ENCODE measurements at regions not wholly inside any gene's neighbourhood (a gene's known extent, or its start where the extent isn't known, plus 50 kb on each side); places are given as distances from the start of the nearest gene placed in this dataset.
"Not testable (repeated sequence)": the region's sequence is repeated elsewhere in the genome, so short reads cannot be mapped to it uniquely, and the experiment has no call there.

DNA sequence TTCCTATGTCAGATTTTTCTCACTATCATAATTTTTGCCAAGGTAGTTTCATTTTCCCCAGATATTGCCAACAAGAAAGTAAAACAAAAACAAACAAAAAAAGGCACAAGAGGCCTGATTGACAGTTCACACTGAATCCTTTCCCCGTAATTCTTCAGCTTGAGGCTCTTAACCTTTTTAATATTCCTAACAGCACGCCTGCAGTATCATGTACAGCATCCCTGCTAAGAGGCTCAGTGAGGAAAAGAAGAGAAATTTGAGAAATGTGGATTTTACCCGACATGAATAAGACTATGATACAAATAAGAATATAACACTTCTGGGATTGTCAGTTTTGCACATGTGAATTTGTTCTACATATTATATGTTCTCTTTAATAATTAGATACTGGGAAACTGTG lies 182.4 kb upstream of the CDK1 start:
- Mint-ChIP-seq H3K9me3 (peaks cover 0 to 4% (median 0%) of the 10 kb centered on the region in 7 donors), H3K36me3 (no peaks in the 10 kb centered on the region), H3K4me1 (peaks cover 2 to 5% (median 3%) of the 10 kb centered on the region in 3 donors), H3K27me3 (peaks cover 0 to 4% (median 0%) of the 10 kb centered on the region in 3 donors), H3K27ac (no peak overlapping the region), H3K4me3 (no peak overlapping the region)
- ATAC-seq (ENCODE audit: low read depth in 2 of 2) (no peak), DNase-seq (no peak)

DNA sequence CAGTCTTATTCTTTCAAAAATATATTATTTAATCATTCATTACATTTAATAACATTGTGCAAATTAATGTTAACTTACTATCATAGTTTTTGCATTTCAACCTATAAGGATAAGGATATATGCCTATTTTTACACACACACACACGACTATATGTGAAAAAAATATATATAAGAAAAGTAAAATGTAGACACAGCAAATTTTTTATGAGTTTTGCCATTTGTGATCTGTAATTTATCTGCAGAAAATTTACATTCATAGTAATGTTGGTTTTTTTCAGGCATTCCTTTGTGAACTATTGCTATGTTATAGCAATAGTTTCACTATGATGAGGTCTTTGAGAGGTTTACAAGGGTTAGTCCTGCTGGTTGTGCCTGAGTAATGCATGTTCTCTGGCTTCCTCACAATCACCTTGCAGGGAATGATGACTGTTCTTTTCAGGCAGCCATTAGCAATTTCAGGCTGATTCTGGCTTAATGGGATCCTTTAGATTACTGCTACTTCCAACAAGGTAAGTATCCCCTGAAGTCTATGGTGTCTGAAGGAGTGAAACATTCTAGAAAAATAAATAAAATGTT lies 183.7 kb upstream of the CDK1 start:
- Mint-ChIP-seq H3K4me3 (no peak overlapping the region), H3K9me3 (peaks cover 0 to 4% (median 0%) of the 10 kb centered on the region in 7 donors), H3K27ac (no peak overlapping the region), H3K27me3 (peaks cover 0 to 4% (median 0%) of the 10 kb centered on the region in 3 donors), H3K4me1 (peaks cover 2 to 5% (median 3%) of the 10 kb centered on the region in 3 donors), H3K36me3 (no peaks in the 10 kb centered on the region)
- DNase-seq (no peak), ATAC-seq (ENCODE audit: low read depth in 2 of 2) (no peak)

DNA sequence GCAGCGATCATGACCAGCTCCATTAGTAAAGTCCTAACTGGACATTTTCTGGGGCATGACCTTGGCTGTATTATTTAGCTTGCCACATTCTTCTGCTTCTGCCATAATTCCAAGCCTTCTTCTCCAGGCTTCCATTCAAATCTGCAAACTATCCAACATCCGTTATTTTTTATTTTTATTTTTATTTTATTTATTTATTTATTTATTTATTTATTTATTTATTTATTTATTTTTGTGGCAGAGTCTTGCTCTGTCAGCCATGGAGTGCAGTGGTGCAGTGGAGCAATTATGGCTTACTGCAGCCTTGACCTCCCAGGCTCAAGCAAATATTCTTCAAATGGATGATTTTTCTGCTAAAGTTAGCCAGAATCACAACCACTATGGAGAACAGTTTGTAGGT lies 187.2 kb upstream of the CDK1 start:
- no peaks in the 10 kb centered on the region for H3K36me3 Mint-ChIP-seq
- H3K4me1 Mint-ChIP-seq = peaks cover 2 to 5% (median 3%) of the 10 kb centered on the region in 3 donors
- H3K27me3 Mint-ChIP-seq = peaks cover 0 to 4% (median 0%) of the 10 kb centered on the region in 3 donors
- DNase-seq (no peak), ATAC-seq (ENCODE audit: low read depth in 2 of 2) (no peak)
- H3K4me3 Mint-ChIP-seq = no peak overlapping the region
- no peak overlapping the region for H3K27ac Mint-ChIP-seq
- peaks cover 0 to 4% (median 0%) of the 10 kb centered on the region in 7 donors for H3K9me3 Mint-ChIP-seq

DNA sequence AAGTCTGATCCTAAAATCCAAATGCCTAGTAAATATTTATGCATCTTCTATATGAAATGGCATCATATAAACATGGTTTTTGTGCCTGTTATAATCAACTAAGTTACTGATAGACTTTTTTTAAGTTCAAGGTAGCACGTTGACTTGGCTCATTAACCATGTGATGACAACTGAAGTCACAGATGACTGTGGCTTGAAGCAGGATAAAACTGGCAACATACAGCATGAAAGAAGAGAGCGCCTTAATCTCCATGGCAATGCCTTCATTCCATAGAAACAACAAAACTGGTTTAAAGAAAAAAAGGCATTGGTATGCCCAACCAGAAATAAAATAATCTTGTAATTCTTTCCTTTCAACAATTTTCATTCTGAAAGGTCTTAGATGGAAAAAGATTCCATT lies 188.9 kb upstream of the CDK1 start:
- Mint-ChIP-seq H3K4me3 (no peak overlapping the region), H3K36me3 (no peaks in the 10 kb centered on the region), H3K9me3 (peaks cover 0 to 4% (median 0%) of the 10 kb centered on the region in 7 donors), H3K27ac (no peak overlapping the region), H3K4me1 (peaks cover 2 to 5% (median 3%) of the 10 kb centered on the region in 3 donors), H3K27me3 (peaks cover 0 to 4% (median 0%) of the 10 kb centered on the region in 3 donors)
- ATAC-seq (ENCODE audit: low read depth in 2 of 2) (no peak), DNase-seq (no peak)

DNA sequence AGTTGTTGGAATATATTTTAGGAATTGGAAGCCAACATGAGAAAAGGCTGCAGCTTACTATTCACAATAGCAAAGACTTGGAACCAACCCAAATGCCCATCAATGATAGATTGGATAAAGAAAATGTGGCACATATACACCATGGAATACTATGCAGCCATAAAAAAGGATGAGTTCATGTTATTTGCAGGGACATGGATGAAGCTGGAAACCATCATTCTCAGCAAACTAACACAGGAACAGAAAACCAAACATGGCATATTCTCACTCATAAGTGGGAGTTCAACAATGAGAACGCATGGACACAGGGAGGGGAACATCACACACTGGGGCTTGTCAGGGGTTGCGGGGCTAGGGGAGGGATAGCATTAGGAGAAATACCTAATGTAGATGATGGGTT lies 192.1 kb upstream of the ANK3 start:
- ATAC-seq (ENCODE audit: low read depth in 2 of 2); H3K4me1 Mint-ChIP-seq; H3K27ac Mint-ChIP-seq; H3K4me3 Mint-ChIP-seq; DNase-seq; H3K27me3 Mint-ChIP-seq: not testable (repeated sequence)
- H3K36me3 Mint-ChIP-seq = peaks cover 9 to 14% of the 10 kb centered on the region in 2 donors
- peaks cover 0 to 13% (median 3%) of the 10 kb centered on the region in 7 donors for H3K9me3 Mint-ChIP-seq

- DNase-seq (no peak), ATAC-seq (ENCODE audit: low read depth in 2 of 2) (no peak)
- Mint-ChIP-seq H3K9me3 (peaks cover 0 to 13% (median 3%) of the 10 kb centered on the region in 7 donors), H3K27ac (no peak overlapping the region), H3K4me1 (peaks cover 0 to 8% (median 8%) of the 10 kb centered on the region in 3 donors), H3K4me3 (no peak overlapping the region), H3K36me3 (peaks cover 9 to 14% of the 10 kb centered on the region in 2 donors), H3K27me3 (peaks cover 4 to 8% (median 7%) of the 10 kb centered on the region in 3 donors)
Measured at GRCh38 chr10:60578217-60578616, 188.5 kb upstream of the ANK3 start.

DNA sequence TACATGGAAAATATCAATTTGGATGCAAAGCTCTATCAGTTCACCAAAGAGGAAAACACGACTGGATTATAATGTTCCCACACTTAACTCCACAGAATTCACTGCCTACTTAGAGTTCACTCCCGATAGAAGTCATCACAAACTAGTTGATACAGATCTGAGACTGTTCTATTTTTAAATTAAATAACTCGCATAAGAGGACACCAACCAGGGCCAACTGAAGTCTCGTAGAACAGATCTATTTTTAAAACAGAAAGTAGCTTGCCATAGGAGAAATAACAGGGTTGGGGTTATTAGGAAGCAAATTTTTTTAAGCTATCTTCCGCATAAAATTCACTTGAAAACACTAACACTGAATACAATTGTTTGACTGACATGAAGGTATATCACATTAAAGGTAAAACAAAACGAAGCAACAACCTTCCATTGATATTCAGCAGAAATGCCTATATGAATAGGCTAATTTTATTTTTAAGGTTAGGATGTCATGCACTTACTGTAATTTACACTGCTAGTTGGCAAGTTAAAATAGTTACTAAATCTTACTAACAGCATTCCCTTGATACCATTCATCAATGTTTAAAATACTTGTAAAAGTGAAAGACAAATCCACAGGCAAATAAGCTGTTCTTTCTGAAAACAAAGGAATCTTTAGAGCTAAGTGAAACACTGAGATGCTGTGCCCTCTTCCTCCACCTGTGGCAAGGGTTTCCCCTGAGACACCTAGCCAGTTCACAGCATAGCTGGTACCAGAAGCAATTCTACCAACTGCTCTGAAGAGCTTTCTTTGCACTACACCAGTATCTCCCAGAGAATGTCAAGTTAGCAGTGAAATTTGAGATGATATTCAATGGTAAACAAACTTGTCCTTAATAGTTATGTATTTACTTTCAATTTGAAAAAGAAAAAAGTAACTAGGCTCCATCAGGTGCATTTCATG lies 186.7 kb upstream of the ANK3 start:
- ATAC-seq (ENCODE audit: low read depth in 2 of 2) = peak; percentile 28 to 38
- Mint-ChIP-seq H3K4me3 (peak overlapping the region in 1 of 8 donors; percentile 38), H3K27me3 (peaks cover 6 to 16% (median 14%) of the 10 kb centered on the region in 3 donors), H3K27ac (peak overlapping the region in 2 of 6 donors; percentile 46 to 70), H3K9me3 (peaks cover 0 to 9% (median 3%) of the 10 kb centered on the region in 7 donors), H3K4me1 (peaks cover 10 to 20% (median 16%) of the 10 kb centered on the region in 3 donors), H3K36me3 (peaks cover 0 to 8% of the 10 kb centered on the region in 2 donors)
- DNase-seq = no peak

DNA sequence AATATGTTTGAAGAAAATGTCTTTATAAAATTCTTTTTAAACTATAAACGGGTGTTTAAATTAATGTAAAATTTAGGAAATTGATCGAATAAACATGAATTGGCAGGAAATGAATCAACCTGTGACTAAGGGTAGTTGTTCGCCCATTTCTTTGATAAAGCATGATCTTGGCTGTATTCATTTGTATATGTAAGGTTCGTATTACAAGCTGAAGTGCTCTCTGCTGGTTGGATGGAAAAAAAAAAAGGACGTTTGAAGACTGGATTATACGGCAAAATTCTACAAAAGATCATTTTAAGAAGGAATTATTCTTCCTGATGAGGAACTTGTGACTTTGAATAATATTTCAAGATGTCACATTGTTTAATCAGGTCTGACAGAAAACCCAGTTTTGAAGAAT lies 185.4 kb upstream of the ANK3 start:
- H3K27ac Mint-ChIP-seq = no peak overlapping the region
- DNase-seq (no peak), ATAC-seq (ENCODE audit: low read depth in 2 of 2) (no peak)

DNA sequence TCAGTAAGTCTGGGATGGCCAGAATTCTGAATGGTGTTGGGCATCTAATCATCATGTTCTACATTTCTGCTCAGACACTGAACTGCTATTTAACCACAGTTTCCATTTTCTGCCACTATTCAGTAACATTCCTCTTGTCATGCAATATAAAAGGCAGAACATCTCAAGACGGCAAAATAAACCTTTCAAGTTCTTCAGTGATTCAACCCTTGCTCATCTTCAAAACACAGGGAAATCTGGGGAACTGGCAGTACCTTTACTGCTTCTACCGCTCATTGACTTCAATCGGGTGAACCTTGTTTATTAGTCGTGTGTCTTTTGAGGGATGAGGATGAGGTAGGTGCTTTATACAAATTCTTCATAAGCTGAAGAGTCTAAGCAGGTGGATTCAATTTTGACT lies 184.7 kb upstream of the ANK3 start:
- no peak overlapping the region for H3K4me3 Mint-ChIP-seq
- DNase-seq = no peak
- no peak overlapping the region for H3K27ac Mint-ChIP-seq
- peaks cover 13 to 25% (median 14%) of the 10 kb centered on the region in 3 donors for H3K27me3 Mint-ChIP-seq
- H3K4me1 Mint-ChIP-seq = peaks cover 10 to 20% (median 16%) of the 10 kb centered on the region in 3 donors
- peaks cover 0 to 9% (median 3%) of the 10 kb centered on the region in 7 donors for H3K9me3 Mint-ChIP-seq
- peaks cover 0 to 6% of the 10 kb centered on the region in 2 donors for H3K36me3 Mint-ChIP-seq
- ATAC-seq (ENCODE audit: low read depth in 2 of 2) = no peak

More for the DNA sequence above, 185.4 kb upstream of the ANK3 start:
- peaks cover 10 to 20% (median 16%) of the 10 kb centered on the region in 3 donors for H3K4me1 Mint-ChIP-seq
- H3K9me3 Mint-ChIP-seq = peaks cover 0 to 9% (median 3%) of the 10 kb centered on the region in 7 donors
- peaks cover 13 to 23% (median 14%) of the 10 kb centered on the region in 3 donors for H3K27me3 Mint-ChIP-seq
- peaks cover 0 to 8% of the 10 kb centered on the region in 2 donors for H3K36me3 Mint-ChIP-seq
- H3K4me3 Mint-ChIP-seq = no peak overlapping the region

DNA sequence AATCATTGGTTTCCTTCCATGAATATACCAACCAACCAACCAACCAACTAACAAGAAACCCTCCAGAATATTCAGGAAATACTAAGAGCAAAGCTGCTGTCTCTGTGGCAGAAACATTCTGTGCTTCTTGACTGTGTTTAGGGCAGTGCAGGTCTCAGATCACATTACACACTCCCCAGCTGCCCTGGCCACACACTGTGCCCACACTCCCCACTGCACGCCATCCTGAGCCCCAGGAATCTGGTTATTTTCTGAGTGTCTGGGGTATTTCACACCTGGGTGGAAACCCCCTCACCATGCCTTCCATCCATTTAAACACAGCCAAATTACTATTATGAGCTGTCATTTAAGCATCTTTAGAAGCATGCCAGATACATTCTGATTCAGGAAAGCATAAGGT lies 183.7 kb upstream of the ANK3 start:
- Mint-ChIP-seq H3K27me3 (peaks cover 13 to 25% (median 14%) of the 10 kb centered on the region in 3 donors), H3K4me1 (peaks cover 10 to 20% (median 16%) of the 10 kb centered on the region in 3 donors), H3K4me3 (peak overlapping the region in 1 of 8 donors; percentile 53), H3K27ac (peak overlapping the region in 1 of 6 donors; percentile 16), H3K9me3 (peaks cover 0 to 9% (median 3%) of the 10 kb centered on the region in 7 donors), H3K36me3 (peaks cover 0 to 3% of the 10 kb centered on the region in 2 donors)
- ATAC-seq (ENCODE audit: low read depth in 2 of 2) (peak in 1 of 2 donors; percentile 23), DNase-seq (no peak)

- Mint-ChIP-seq H3K9me3 (peaks cover 3 to 6% (median 5%) of the 10 kb centered on the region in 7 donors), H3K27ac (peak overlapping the region in 1 of 6 donors; percentile 38), H3K4me3 (peak overlapping the region in 7 of 8 donors; percentile 53 to 89 (median 78)), H3K27me3 (peaks cover 13 to 25% (median 14%) of the 10 kb centered on the region in 3 donors), H3K4me1 (peaks cover 10 to 20% (median 16%) of the 10 kb centered on the region in 3 donors), H3K36me3 (peaks cover 5 to 7% of the 10 kb centered on the region in 2 donors)
- ATAC-seq (ENCODE audit: low read depth in 2 of 2) (peak; percentile 56 to 59), DNase-seq (no peak)
Measured at GRCh38 chr10:60572511-60573194, 183.0 kb upstream of the ANK3 start.

- DNase-seq = no peak
- Mint-ChIP-seq H3K4me3 (no peak overlapping the region), H3K9me3 (peaks cover 0 to 9% (median 4%) of the 10 kb centered on the region in 7 donors), H3K36me3 (peaks cover 8 to 18% of the 10 kb centered on the region in 2 donors), H3K4me1 (peaks cover 8 to 12% (median 10%) of the 10 kb centered on the region in 3 donors), H3K27me3 (peaks cover 13 to 25% (median 14%) of the 10 kb centered on the region in 3 donors), H3K27ac (no peak overlapping the region)
- ATAC-seq (ENCODE audit: low read depth in 2 of 2) = no peak
Measured at GRCh38 chr10:60570896-60571295, 181.2 kb upstream of the ANK3 start.
